Keratinocyte (primary cell): ENCODE measurements at regions not wholly inside any gene's neighbourhood (a gene's known extent, or its start where the extent isn't known, plus 50 kb on each side); places are given as distances from the start of the nearest gene placed in this dataset.
"Not testable (repeated sequence)": the region's sequence is repeated elsewhere in the genome, so short reads cannot be mapped to it uniquely, and the experiment has no call there.

Experiments used
- CTCF ChIP-seq, 3 experiments: IDR thresholded peaks in 1 of 3; conservative IDR thresholded peaks in 1 of 3; optimal IDR thresholded peaks in 1 of 3; 2 replicates in 2 of 3; 3 replicates in 1 of 3; pipeline versions ENCODE3 to v1.5.1; 2011; ENCODE audit warnings: low read length in 3 of 3, mild to moderate bottlenecking in 3 of 3, moderate library complexity in 2 of 3, control low read depth in 1 of 3, inconsistent platforms in 1 of 3; ENCODE audit not compliant: insufficient read depth in 2 of 3; ENCODE audit errors: extremely low read depth in 1 of 3
- EZH2 ChIP-seq: IDR thresholded peaks from one replicate; pipeline ENCODE4 v1.6.1; 2012; ENCODE audit warnings: inconsistent platforms, mild to moderate bottlenecking, low read length, moderate library complexity

GRCh38 chr5:86284400-86285190 is 333.1 kb upstream of the COX7C start:
- not testable (repeated sequence) for TF ChIP-seq CTCF (optimal IDR thresholded peaks at IDR 0.05 in 1 of 3, IDR thresholded peaks at IDR 0.05 in 1 of 3, conservative IDR thresholded peaks at IDR 0.05 in 1 of 3; ENCODE audit: extremely low read depth in 1 of 3, insufficient read depth in 2 of 3, low read length in 3 of 3); EZH2
